HG03196 (cell line): ENCODE measurements at regions not wholly inside any gene's neighbourhood (a gene's known extent, or its start where the extent isn't known, plus 50 kb on each side); places are given as distances from the start of the nearest gene placed in this dataset.

Experiments
- ATAC-seq: cut with Tn5 transposase; IDR thresholded peaks from one replicate; pipeline ENCODE4 v1.9.1; 2021; ENCODE audit not compliant: unreplicated experiment

GRCh38 chr17:79233916-79234551 lies 159.4 kb downstream of the ENGASE start:
- ATAC-seq, result no peak

GRCh38 chr17:79232957-79233356 lies 158.3 kb downstream of the ENGASE start:
- no peak for ATAC-seq

DNA sequence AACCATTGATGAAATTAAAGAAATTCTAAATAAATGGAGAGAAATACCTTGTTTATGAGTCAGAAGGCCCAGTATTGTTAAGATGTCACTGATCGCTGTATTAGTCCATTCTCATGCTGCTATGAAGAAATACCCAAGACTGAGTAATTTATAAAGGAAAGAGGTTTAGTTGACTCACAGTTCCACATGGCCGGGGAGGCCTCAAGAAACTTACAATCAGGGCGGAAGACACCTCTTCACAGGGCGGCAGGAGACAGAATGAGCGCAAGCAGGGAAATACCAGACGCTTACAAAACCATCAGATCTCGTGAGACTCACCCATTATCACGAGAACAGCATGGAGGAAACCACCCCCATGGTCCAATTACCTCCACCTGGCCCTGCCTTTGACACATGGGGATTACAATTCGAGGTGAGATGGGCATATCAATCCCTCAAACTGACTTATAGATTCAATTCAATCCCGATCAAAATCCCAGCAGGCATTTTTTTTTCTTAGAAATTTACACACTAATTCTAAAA lies 157.2 kb downstream of the ENGASE start:
- ATAC-seq, result no peak

DNA sequence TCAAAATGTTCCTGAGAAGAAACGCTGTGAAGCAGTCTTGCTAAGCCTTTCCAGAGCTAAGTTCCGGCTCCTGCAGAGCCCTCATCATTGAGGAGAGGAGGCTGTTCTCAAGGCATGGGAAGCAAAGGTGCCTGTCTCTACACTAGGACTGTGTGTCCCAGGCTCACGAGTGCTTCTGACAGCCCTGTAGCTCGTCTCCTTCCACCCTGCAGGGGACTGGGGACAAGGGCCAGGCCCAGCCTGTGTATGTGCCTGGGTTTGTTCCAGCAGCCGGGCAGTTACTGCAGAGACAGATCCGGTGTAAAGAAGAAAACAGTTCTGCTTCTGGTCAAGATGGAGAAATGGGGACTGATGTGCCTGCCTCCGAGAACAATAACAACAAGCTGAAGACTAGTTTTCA lies 156.0 kb downstream of the ENGASE start:
- no peak for ATAC-seq

- ATAC-seq, result no peak
Measured at GRCh38 chr17:79226037-79226436, 151.4 kb downstream of the ENGASE start.

DNA sequence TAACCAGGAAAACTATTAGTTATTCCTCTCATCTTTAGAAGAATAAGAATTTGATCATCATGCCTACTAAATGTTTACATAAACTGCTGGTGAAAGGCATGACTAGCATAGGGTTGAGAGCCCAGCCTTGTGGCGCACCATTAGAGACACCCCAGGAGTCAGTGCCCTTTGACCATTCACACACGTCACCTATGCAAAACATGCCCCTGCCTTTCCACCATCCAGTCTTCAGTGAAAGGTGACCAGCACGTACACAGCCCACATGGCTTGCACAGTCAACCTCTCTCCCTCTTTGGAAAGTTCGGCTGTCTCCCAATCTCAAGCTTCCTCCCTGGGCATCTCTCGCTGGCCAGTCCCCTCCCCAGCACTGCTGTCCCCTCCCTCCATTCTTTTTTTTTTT lies 150.3 kb downstream of the ENGASE start:
- no peak for ATAC-seq

GRCh38 chr17:79224476-79224875 lies 149.9 kb downstream of the ENGASE start:
- ATAC-seq, result no peak

DNA sequence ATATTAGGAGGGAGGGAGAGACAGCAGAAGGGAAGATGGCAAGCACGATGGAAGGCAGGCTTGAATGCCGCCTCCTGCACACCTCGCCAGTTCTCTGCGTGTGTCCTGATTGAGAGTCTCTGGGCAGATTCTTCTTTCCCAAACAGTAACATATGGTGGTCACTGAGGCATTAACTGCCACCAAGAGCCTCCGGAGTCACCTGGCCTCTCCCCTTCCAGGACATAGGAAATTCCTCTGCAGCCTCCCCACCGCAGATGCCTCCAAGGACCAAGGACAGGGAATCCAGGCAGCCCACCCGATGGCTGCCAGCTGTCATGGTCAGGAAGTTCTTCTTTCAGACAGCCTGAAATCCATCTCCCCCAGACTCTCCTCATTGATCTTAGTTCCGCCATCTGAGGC lies 149.3 kb downstream of the ENGASE start:
- no peak for ATAC-seq

GRCh38 chr17:79223471-79223870 lies 148.8 kb downstream of the ENGASE start:
- ATAC-seq, result no peak

- ATAC-seq, result no peak
Measured at GRCh38 chr17:79221597-79221996, 147.0 kb downstream of the ENGASE start.

GRCh38 chr17:79220713-79221291 lies 146.2 kb downstream of the ENGASE start:
- ATAC-seq, result no peak

- ATAC-seq, result no peak
Measured at GRCh38 chr17:79220201-79220712, 145.6 kb downstream of the ENGASE start.

DNA sequence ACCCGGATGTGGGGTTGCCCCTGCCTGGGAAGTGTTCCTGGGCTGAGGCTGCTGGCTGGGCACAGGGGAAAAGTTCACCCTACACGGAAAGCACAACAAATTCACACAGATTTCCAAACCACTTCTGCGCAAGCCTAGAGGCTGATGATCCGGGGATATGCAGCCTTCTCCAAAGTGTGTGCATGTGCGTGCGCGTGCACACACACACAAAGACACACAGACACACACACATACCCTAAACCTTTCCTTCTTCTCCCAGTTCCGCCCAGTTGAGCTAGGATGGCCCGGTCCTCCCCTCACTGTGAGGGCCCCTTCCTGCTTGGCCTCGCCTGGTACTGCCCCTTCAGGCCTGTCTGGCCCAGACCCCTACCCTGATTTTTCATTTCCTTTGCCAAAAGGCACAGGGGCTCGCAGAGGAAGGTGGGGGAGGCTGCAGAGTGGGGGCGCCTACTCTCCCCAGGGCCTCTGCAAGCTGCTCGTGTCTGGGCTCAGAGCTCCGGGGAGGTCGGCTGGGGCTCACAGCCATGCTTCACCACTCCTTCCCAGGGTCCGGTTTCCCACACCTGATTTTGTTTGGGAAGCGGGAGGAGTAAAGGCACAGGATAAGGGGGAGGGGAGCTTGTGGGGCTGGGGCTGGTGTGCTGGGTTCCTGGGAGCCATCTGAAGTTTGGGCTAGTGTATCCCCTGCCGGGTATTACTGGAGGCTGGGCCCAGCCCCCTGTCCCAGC lies 144.7 kb downstream of the ENGASE start:
- no peak for ATAC-seq

- no peak for ATAC-seq
Measured at GRCh38 chr17:79218825-79219200, 144.2 kb downstream of the ENGASE start.

GRCh38 chr17:79218175-79218824 lies 143.7 kb downstream of the ENGASE start:
- no peak for ATAC-seq

DNA sequence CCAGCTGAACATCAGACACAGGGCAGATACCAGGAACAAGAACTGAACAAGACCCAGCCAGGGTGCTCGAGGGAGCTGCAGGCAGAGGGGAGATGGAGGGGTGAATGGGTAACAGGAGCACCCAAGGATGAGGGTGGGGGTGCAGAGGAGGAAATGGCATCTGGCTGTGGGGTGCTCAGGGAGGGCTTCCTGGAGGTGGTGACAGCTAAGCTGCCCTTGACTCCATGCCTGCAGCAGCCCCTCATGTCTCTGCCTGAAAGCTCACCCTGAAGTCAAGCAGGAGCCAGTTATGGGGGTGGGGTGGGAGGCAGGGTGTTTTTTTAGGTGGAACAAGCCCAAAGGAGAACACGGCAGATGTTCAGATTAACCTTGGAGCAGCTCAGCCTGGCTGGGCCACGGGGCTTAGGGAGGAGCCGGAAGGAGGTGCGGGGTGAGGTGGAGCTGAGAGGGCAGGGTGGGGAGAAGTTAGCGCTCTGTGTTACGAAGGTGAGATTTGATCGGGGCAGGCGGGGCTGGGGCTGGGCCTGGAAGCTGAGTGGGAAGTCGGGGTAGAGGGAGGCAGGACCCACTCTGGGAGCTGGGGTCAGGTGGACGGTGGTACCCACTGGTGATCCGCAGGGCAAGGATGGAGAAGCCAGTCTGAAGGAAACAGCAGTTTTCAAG lies 143.0 kb downstream of the ENGASE start:
- ATAC-seq, result no peak

GRCh38 chr17:79216826-79217225 lies 142.2 kb downstream of the ENGASE start:
- ATAC-seq, result no peak

- ATAC-seq, result no peak
Measured at GRCh38 chr17:79216391-79216790, 141.8 kb downstream of the ENGASE start.

GRCh38 chr17:79215631-79216030 lies 141.0 kb downstream of the ENGASE start:
- ATAC-seq, result no peak

- ATAC-seq, result no peak
Measured at GRCh38 chr17:79214940-79215604, 140.4 kb downstream of the ENGASE start.
